ENCODE measurements at regions not wholly inside any gene's neighbourhood (a gene's known extent, or its start where the extent isn't known, plus 50 kb on each side); places are given as distances from the start of the nearest gene placed in this dataset.

- no peak overlapping the region for H2AFZ ChIP-seq (ENCODE audit: low read length)
- FAIRE-seq = no peak
- H3K79me2 ChIP-seq (ENCODE audit: insufficient read depth, low read length) = no peaks in the 10 kb centered on the region
- H3K4me1 ChIP-seq (ENCODE audit: insufficient read depth, low read length) = no peaks in the 10 kb centered on the region
- CTCF ChIA-PET (ENCODE audit: low intra/inter-chr PET ratio, low total read pairs) = no interaction called here
- WGBS (ENCODE audit: low lambda C conversion rate) = 10% methylated on average over 6 of the region's 6 CpGs
- H3K4me3 ChIP-seq (replicated peaks in 1 of 3; ENCODE audit: insufficient read depth in 1 of 3, low read depth in 2 of 3, low read length in 3 of 3) = no peak overlapping the region
- TF ChIP-seq NCOR1 (IDR thresholded peaks at IDR 0.05; ENCODE audit: borderline replicate concordance, low read length) (no peak), MTERF4 (CRISPR knock-in tag; IDR thresholded peaks at IDR 0.05) (no peak), FOXP1 (IDR thresholded peaks at IDR 0.05) (no peak), FOXP1 (CRISPR knock-in tag; IDR thresholded peaks at IDR 0.05) (no peak), ZBED4 (CRISPR knock-in tag; IDR thresholded peaks at IDR 0.05; ENCODE audit: borderline replicate concordance) (no peak), GLI4 (CRISPR knock-in tag; IDR thresholded peaks at IDR 0.05; ENCODE audit: borderline replicate concordance) (no peak), ARID4A (CRISPR knock-in tag; IDR thresholded peaks at IDR 0.05; ENCODE audit: borderline replicate concordance) (no peak), ZNF720 (CRISPR knock-in tag; IDR thresholded peaks at IDR 0.05) (no peak), ZNF616 (CRISPR knock-in tag; IDR thresholded peaks at IDR 0.05; ENCODE audit: low read depth) (no peak), ZNF343 (CRISPR knock-in tag; IDR thresholded peaks at IDR 0.05) (no peak), TBX3 (IDR thresholded peaks at IDR 0.05; ENCODE audit: borderline replicate concordance) (no peak), HINFP (CRISPR knock-in tag; IDR thresholded peaks at IDR 0.05; ENCODE audit: low read depth) (no peak), HOXA7 (CRISPR knock-in tag; IDR thresholded peaks at IDR 0.05) (no peak), ZNF704 (CRISPR knock-in tag; IDR thresholded peaks at IDR 0.05; ENCODE audit: borderline replicate concordance) (no peak)
- intact Hi-C loops (cut with micrococcal nuclease; ENCODE audit: unreplicated experiment) (no loop called here), in situ Hi-C loops (cut with HindIII; ENCODE audit: extremely low pct_ligation_motif_present, low pct_unique_long_range_greater_than_20kb) (no loop called here)
- no peak overlapping the region for H3K4me2 ChIP-seq (ENCODE audit: low read depth, low read length)
- ATAC-seq = no peak
- no TSS peak for BruUV-seq (replicated peaks)
- POLR2A ChIA-PET = no interaction called here
- no peak for DNase-seq (ENCODE audit: low spot score)
- H3K9me3 ChIP-seq (ENCODE audit: low read length) = 0 out of 2 replicates have a peak, but pooled peaks cover 8% of the 10 kb centered on the region
- no peak overlapping the region for H3K27ac ChIP-seq (ENCODE audit: extremely low read length, insufficient read depth, low read length)
- no peaks in the 10 kb centered on the region for H3K36me3 ChIP-seq (replicated peaks in 1 of 2; ENCODE audit: control insufficient read depth in 1 of 2, insufficient read depth in 2 of 2, low read length in 2 of 2)
- H4K20me1 ChIP-seq (ENCODE audit: insufficient read depth, low read length) = no peaks in the 10 kb centered on the region
- no peak overlapping the region for H3K9ac ChIP-seq (ENCODE audit: insufficient read depth, low read depth, low read length)
- H3K27me3 ChIP-seq (ENCODE audit: control insufficient read depth in 1 of 2, insufficient read depth in 2 of 2, low read length in 2 of 2) = no peaks in the 10 kb centered on the region
Measured at GRCh38 chr2:4139316-4139715, 435.9 kb downstream of the DCDC2C start.
